ENCODE measurements at regions not wholly inside any gene's neighbourhood (a gene's known extent, or its start where the extent isn't known, plus 50 kb on each side); places are given as distances from the start of the nearest gene placed in this dataset.

GRCh38 chr13:25024175-25024574 lies 71.8 kb upstream of the PABPC3 start:
- Histone ChIP-seq H3K9me3 (ENCODE audit: low read length) (no peaks in the 10 kb centered on the region), H3K27me3 (ENCODE audit: insufficient read depth, low read length) (no peaks in the 10 kb centered on the region), H3F3A (ENCODE audit: insufficient read depth, low read length) (no peaks in the 10 kb centered on the region), H3K36me3 (ENCODE audit: insufficient read depth, low read length) (no peaks in the 10 kb centered on the region), H3K4me3 (ENCODE audit: low read depth, low read length, poor library complexity, severe bottlenecking) (no peak overlapping the region), H3K4me2 (ENCODE audit: low read length) (no peak overlapping the region), H4K20me1 (ENCODE audit: insufficient read depth, low read length) (no peaks in the 10 kb centered on the region), H3K4me1 (ENCODE audit: insufficient read depth, low read length, severe bottlenecking) (no peaks in the 10 kb centered on the region), H3K9ac (ENCODE audit: low read length) (no peak overlapping the region), H3K79me2 (ENCODE audit: insufficient read depth, low read length) (no peaks in the 10 kb centered on the region), H3K27ac (ENCODE audit: low read depth, low read length, poor library complexity, severe bottlenecking) (no peak overlapping the region), H3K9me2 (ENCODE audit: low read depth, low read length) (no peaks in the 10 kb centered on the region), H2AFZ (ENCODE audit: low read length) (no peak overlapping the region)
- TF ChIP-seq, protein P1, sequence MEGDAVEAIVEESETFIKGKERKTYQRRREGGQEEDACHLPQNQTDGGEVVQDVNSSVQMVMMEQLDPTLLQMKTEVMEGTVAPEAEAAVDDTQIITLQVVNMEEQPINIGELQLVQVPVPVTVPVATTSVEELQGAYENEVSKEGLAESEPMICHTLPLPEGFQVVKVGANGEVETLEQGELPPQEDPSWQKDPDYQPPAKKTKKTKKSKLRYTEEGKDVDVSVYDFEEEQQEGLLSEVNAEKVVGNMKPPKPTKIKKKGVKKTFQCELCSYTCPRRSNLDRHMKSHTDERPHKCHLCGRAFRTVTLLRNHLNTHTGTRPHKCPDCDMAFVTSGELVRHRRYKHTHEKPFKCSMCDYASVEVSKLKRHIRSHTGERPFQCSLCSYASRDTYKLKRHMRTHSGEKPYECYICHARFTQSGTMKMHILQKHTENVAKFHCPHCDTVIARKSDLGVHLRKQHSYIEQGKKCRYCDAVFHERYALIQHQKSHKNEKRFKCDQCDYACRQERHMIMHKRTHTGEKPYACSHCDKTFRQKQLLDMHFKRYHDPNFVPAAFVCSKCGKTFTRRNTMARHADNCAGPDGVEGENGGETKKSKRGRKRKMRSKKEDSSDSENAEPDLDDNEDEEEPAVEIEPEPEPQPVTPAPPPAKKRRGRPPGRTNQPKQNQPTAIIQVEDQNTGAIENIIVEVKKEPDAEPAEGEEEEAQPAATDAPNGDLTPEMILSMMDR (IDR thresholded peaks at IDR 0.05; ENCODE audit: low read length) = no peak
- TF ChIP-seq EZH2 (IDR thresholded peaks at IDR 0.05; ENCODE audit: borderline replicate concordance, low read length) = no peak

- Histone ChIP-seq H3K27ac (ENCODE audit: low read depth, low read length, poor library complexity, severe bottlenecking) (no peak overlapping the region), H3K36me3 (ENCODE audit: insufficient read depth, low read length) (no peaks in the 10 kb centered on the region), H3K79me2 (ENCODE audit: insufficient read depth, low read length) (no peaks in the 10 kb centered on the region), H3K4me1 (ENCODE audit: insufficient read depth, low read length, severe bottlenecking) (no peaks in the 10 kb centered on the region), H3K9ac (ENCODE audit: low read length) (no peak overlapping the region), H3F3A (ENCODE audit: insufficient read depth, low read length) (no peaks in the 10 kb centered on the region), H3K4me2 (ENCODE audit: low read length) (no peak overlapping the region), H3K4me3 (ENCODE audit: low read depth, low read length, poor library complexity, severe bottlenecking) (no peak overlapping the region), H3K9me2 (ENCODE audit: low read depth, low read length) (no peaks in the 10 kb centered on the region), H3K9me3 (ENCODE audit: low read length) (no peaks in the 10 kb centered on the region), H3K27me3 (ENCODE audit: insufficient read depth, low read length) (no peaks in the 10 kb centered on the region; the same call in 1 of the 2 replicates), H2AFZ (ENCODE audit: low read length) (no peak overlapping the region), H4K20me1 (ENCODE audit: insufficient read depth, low read length) (no peaks in the 10 kb centered on the region)
- TF ChIP-seq EZH2 (IDR thresholded peaks at IDR 0.05; ENCODE audit: borderline replicate concordance, low read length) = no peak
- TF ChIP-seq, protein P1 (IDR thresholded peaks at IDR 0.05; ENCODE audit: low read length) = no peak
Observed at GRCh38 chr13:25032160-25032559, 63.8 kb upstream of the PABPC3 start.

GRCh38 chr13:25034173-25034572 lies 61.8 kb upstream of the PABPC3 start:
- no peak overlapping the region for H3K4me3 ChIP-seq (ENCODE audit: low read depth, low read length, poor library complexity, severe bottlenecking)
- H3K4me2 ChIP-seq (ENCODE audit: low read length) = no peak overlapping the region
- no peaks in the 10 kb centered on the region for H3K9me3 ChIP-seq (ENCODE audit: low read length)
- TF ChIP-seq EZH2 (IDR thresholded peaks at IDR 0.05; ENCODE audit: borderline replicate concordance, low read length) = no peak
- TF ChIP-seq, protein P1 (IDR thresholded peaks at IDR 0.05; ENCODE audit: low read length) = no peak
- no peaks in the 10 kb centered on the region for H3K79me2 ChIP-seq (ENCODE audit: insufficient read depth, low read length)
- no peak overlapping the region for H3K9ac ChIP-seq (ENCODE audit: low read length)
- H3K27me3 ChIP-seq (ENCODE audit: insufficient read depth, low read length) = no peaks in the 10 kb centered on the region; the same call in 1 of the 2 replicates
- no peaks in the 10 kb centered on the region for H4K20me1 ChIP-seq (ENCODE audit: insufficient read depth, low read length)
- H3K36me3 ChIP-seq (ENCODE audit: insufficient read depth, low read length) = no peaks in the 10 kb centered on the region
- no peak overlapping the region for H2AFZ ChIP-seq (ENCODE audit: low read length)
- H3F3A ChIP-seq (ENCODE audit: insufficient read depth, low read length) = no peaks in the 10 kb centered on the region
- no peaks in the 10 kb centered on the region for H3K9me2 ChIP-seq (ENCODE audit: low read depth, low read length)
- H3K27ac ChIP-seq (ENCODE audit: low read depth, low read length, poor library complexity, severe bottlenecking) = no peak overlapping the region
- no peaks in the 10 kb centered on the region for H3K4me1 ChIP-seq (ENCODE audit: insufficient read depth, low read length, severe bottlenecking)
